ENCODE measurements at regions not wholly inside any gene's neighbourhood (a gene's known extent, or its start where the extent isn't known, plus 50 kb on each side); places are given as distances from the start of the nearest gene placed in this dataset.

GRCh38 chr1:68799096-68799495 lies 302.2 kb upstream of the DEPDC1 start:
- no peak overlapping the region for H3K4me3 ChIP-seq (ENCODE audit: low read length)
- H3K36me3 ChIP-seq (ENCODE audit: control insufficient read depth, insufficient read depth, low read length): no peaks in the 10 kb centered on the region
- Mint-ChIP-seq H3K4me3 (no peak overlapping the region), H3K9me3 (no peaks in the 10 kb centered on the region), H3K27ac (no peak overlapping the region), H3K4me1 (peaks cover 3% of the 10 kb centered on the region), H3K27me3 (ENCODE audit: insufficient read depth) (no peaks in the 10 kb centered on the region), H3K36me3 (ENCODE audit: low read depth) (no peaks in the 10 kb centered on the region)
- H3K9me3 ChIP-seq (ENCODE audit: control insufficient read depth, low read length): no peaks in the 10 kb centered on the region
- no peaks in the 10 kb centered on the region for H3K27me3 ChIP-seq (ENCODE audit: control insufficient read depth, insufficient read depth, low read length, poor library complexity, severe bottlenecking)
- no peak for DNase-seq
- H3K27ac ChIP-seq (ENCODE audit: low read depth, low read length): no peak overlapping the region
- no peak overlapping the region for H3K9ac ChIP-seq (ENCODE audit: extremely low read depth, low read length, poor library complexity, severe bottlenecking)
- no peak for TF ChIP-seq CTCF (conservative IDR thresholded peaks at IDR 0.05)
- H3K4me1 ChIP-seq (ENCODE audit: control insufficient read depth, insufficient read depth, low read length): no peaks in the 10 kb centered on the region

- H3K27ac ChIP-seq (ENCODE audit: low read depth, low read length): no peak overlapping the region
- DNase-seq: no peak
- no peak for TF ChIP-seq CTCF (conservative IDR thresholded peaks at IDR 0.05)
- H3K4me1 Mint-ChIP-seq: peaks cover 3% of the 10 kb centered on the region
- no peak overlapping the region for H3K9ac ChIP-seq (ENCODE audit: extremely low read depth, low read length, poor library complexity, severe bottlenecking)
- H3K4me3 Mint-ChIP-seq: no peak overlapping the region
- no peaks in the 10 kb centered on the region for H3K27me3 ChIP-seq (ENCODE audit: control insufficient read depth, insufficient read depth, low read length, poor library complexity, severe bottlenecking)
- no peak overlapping the region for H3K27ac Mint-ChIP-seq
- H3K9me3 ChIP-seq (ENCODE audit: control insufficient read depth, low read length): no peaks in the 10 kb centered on the region
- no peaks in the 10 kb centered on the region for H3K36me3 ChIP-seq (ENCODE audit: control insufficient read depth, insufficient read depth, low read length)
- H3K36me3 Mint-ChIP-seq (ENCODE audit: low read depth): no peaks in the 10 kb centered on the region
- H3K4me1 ChIP-seq (ENCODE audit: control insufficient read depth, insufficient read depth, low read length): no peaks in the 10 kb centered on the region
- 80 to 87% methylated on average over 1 of the region's 1 CpG for WGBS, 2 experiments (ENCODE audit: insufficient coverage in 1 of 2, insufficient read length in 1 of 2)
- H3K27me3 Mint-ChIP-seq (ENCODE audit: insufficient read depth): no peaks in the 10 kb centered on the region
- no peaks in the 10 kb centered on the region for H3K9me3 Mint-ChIP-seq
- no peak overlapping the region for H3K4me3 ChIP-seq (ENCODE audit: low read length)
These were observed 303.3 kb upstream of the DEPDC1 start for GRCh38 chr1:68800182-68800581.

GRCh38 chr1:68801440-68801839 lies 304.6 kb upstream of the DEPDC1 start:
- Histone ChIP-seq H3K27me3 (ENCODE audit: control insufficient read depth, insufficient read depth, low read length, poor library complexity, severe bottlenecking) (no peaks in the 10 kb centered on the region), H3K9me3 (ENCODE audit: control insufficient read depth, low read length) (no peaks in the 10 kb centered on the region), H3K4me3 (ENCODE audit: low read length) (no peak overlapping the region), H3K36me3 (ENCODE audit: control insufficient read depth, insufficient read depth, low read length) (no peaks in the 10 kb centered on the region), H3K27ac (ENCODE audit: low read depth, low read length) (no peak overlapping the region), H3K4me1 (ENCODE audit: control insufficient read depth, insufficient read depth, low read length) (no peaks in the 10 kb centered on the region), H3K9ac (ENCODE audit: extremely low read depth, low read length, poor library complexity, severe bottlenecking) (no peak overlapping the region)
- TF ChIP-seq CTCF (conservative IDR thresholded peaks at IDR 0.05): no peak
- 87% methylated on average over 4 to 5 of the region's 5 CpGs for WGBS, 2 experiments (ENCODE audit: insufficient coverage in 1 of 2, insufficient read length in 1 of 2)
- Mint-ChIP-seq H3K9me3 (no peaks in the 10 kb centered on the region), H3K27ac (no peak overlapping the region), H3K4me3 (no peak overlapping the region), H3K27me3 (ENCODE audit: insufficient read depth) (no peaks in the 10 kb centered on the region), H3K4me1 (peaks cover 3% of the 10 kb centered on the region), H3K36me3 (ENCODE audit: low read depth) (no peaks in the 10 kb centered on the region)
- no peak for DNase-seq

All from endodermal cell (in vitro differentiated cells).